ENCODE measurements at regions not wholly inside any gene's neighbourhood (a gene's known extent, or its start where the extent isn't known, plus 50 kb on each side); places are given as distances from the start of the nearest gene placed in this dataset.

- 87 to 91% (median 90%) methylated on average over 2 of the region's 2 CpGs for WGBS, 3 donors
- Histone ChIP-seq H3K27me3 (no peaks in the 10 kb centered on the region), H3K36me3 (no peaks in the 10 kb centered on the region), H3K9me3 (no peaks in the 10 kb centered on the region), H3K27ac (no peak overlapping the region), H3K4me3 (no peak overlapping the region), H3K4me1 (ENCODE audit: insufficient read depth) (no peaks in the 10 kb centered on the region)
- TF ChIP-seq EP300 (IDR thresholded peaks at IDR 0.05), result no peak
- TF ChIP-seq, protein P1, sequence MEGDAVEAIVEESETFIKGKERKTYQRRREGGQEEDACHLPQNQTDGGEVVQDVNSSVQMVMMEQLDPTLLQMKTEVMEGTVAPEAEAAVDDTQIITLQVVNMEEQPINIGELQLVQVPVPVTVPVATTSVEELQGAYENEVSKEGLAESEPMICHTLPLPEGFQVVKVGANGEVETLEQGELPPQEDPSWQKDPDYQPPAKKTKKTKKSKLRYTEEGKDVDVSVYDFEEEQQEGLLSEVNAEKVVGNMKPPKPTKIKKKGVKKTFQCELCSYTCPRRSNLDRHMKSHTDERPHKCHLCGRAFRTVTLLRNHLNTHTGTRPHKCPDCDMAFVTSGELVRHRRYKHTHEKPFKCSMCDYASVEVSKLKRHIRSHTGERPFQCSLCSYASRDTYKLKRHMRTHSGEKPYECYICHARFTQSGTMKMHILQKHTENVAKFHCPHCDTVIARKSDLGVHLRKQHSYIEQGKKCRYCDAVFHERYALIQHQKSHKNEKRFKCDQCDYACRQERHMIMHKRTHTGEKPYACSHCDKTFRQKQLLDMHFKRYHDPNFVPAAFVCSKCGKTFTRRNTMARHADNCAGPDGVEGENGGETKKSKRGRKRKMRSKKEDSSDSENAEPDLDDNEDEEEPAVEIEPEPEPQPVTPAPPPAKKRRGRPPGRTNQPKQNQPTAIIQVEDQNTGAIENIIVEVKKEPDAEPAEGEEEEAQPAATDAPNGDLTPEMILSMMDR (IDR thresholded peaks at IDR 0.05), result no peak
- no peak for TF ChIP-seq POLR2A (IDR thresholded peaks at IDR 0.05)
- DNase-seq, result no peak
- intact Hi-C loops (cut with DNase I), result no loop called here
Observed at GRCh38 chr4:24440765-24441164, 143.6 kb downstream of the DHX15 start.

- TF ChIP-seq EP300 (IDR thresholded peaks at IDR 0.05) (no peak), POLR2A (IDR thresholded peaks at IDR 0.05) (no peak)
- TF ChIP-seq, protein P1 (IDR thresholded peaks at IDR 0.05), result no peak
- no peak for DNase-seq
- intact Hi-C loops (cut with DNase I), result no loop called here
- Histone ChIP-seq H3K36me3 (no peaks in the 10 kb centered on the region), H3K4me3 (no peak overlapping the region), H3K4me1 (ENCODE audit: insufficient read depth) (no peaks in the 10 kb centered on the region), H3K27ac (no peak overlapping the region), H3K27me3 (no peaks in the 10 kb centered on the region), H3K9me3 (no peaks in the 10 kb centered on the region)
- WGBS, 3 donors, result 57 to 69% (median 60%) methylated on average over 10 of the region's 10 CpGs
Observed at GRCh38 chr4:24434241-24434640, 150.1 kb downstream of the DHX15 start.

DNA sequence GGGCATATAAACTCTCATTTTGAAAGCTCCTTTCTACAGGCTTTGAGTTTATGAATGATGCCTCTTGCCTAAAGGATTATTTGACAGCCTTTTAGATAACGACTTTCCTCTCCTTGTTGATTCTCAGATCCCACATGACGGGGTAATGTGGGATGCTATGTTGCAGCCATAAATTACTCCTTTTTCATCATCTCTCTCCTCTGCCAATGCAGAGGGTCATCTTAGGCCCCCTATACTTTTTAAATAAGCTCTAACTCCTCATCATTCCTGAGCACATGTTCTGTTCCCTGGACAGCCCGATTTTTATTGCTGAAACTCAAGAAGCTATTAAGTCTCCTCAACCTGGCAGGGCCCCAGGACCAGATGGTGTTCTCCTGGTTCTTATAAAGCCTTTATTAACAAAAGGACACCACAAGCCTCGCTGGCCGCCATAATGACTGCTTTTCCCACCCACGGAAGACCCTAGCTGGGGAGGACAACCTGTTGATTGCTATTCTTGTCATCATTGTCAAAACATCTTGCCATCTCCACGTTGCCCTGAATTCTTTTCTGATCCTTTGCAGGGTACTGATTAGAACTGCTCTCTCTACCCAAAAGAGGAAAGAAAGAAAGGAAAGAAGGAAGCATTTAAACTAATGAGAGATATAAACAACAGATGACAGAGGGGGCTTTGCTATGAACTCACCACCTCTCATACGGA, 150.7 kb downstream of the DHX15 start:
- WGBS, 3 donors, result 29 to 33% (median 30%) methylated on average over 8 of the region's 8 CpGs
- Histone ChIP-seq H3K9me3 (no peaks in the 10 kb centered on the region), H3K27me3 (no peaks in the 10 kb centered on the region), H3K27ac (no peak overlapping the region), H3K4me1 (ENCODE audit: insufficient read depth) (no peaks in the 10 kb centered on the region), H3K4me3 (no peak overlapping the region), H3K36me3 (no peaks in the 10 kb centered on the region)
- TF ChIP-seq, protein P1 (IDR thresholded peaks at IDR 0.05), result no peak
- TF ChIP-seq EP300 (IDR thresholded peaks at IDR 0.05) (no peak), POLR2A (IDR thresholded peaks at IDR 0.05) (no peak)
- DNase-seq, result no peak
- intact Hi-C loops (cut with DNase I), result no loop called here

DNA sequence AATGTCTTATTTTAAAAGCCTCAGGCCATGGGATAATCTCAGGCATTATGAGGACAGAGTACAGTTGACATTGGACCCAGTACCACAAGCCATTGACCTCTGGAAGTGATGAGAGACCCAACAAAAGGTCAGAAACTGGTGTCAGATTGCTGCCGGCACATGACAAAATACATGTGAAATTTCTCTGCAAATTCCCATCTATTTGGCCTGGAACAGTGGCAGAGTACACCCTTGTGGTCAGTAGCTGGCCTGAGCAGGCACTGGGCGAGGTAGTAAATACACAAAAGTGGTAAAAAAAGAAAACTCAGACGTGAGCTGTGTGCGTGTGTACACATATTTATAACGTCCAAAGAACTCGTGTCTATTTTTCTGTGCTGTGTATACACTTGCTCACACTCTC, 155.5 kb downstream of the DHX15 start:
- H3K4me1 ChIP-seq (ENCODE audit: insufficient read depth), result no peaks in the 10 kb centered on the region
- H3K27ac ChIP-seq, result no peak overlapping the region
- no peaks in the 10 kb centered on the region for H3K36me3 ChIP-seq
- WGBS, 3 donors, result 63 to 73% (median 68%) methylated on average over 6 of the region's 6 CpGs
- DNase-seq, result no peak
- no peak overlapping the region for H3K4me3 ChIP-seq
- no peaks in the 10 kb centered on the region for H3K27me3 ChIP-seq
- TF ChIP-seq EP300 (IDR thresholded peaks at IDR 0.05), result no peak
- TF ChIP-seq, protein P1 (IDR thresholded peaks at IDR 0.05), result no peak
- TF ChIP-seq POLR2A (IDR thresholded peaks at IDR 0.05), result no peak
- no peaks in the 10 kb centered on the region for H3K9me3 ChIP-seq
- intact Hi-C loops (cut with DNase I), result no loop called here

All from ovary (tissue), 7 donors.